ENCODE measurements at regions not wholly inside any gene's neighbourhood (a gene's known extent, or its start where the extent isn't known, plus 50 kb on each side); places are given as distances from the start of the nearest gene placed in this dataset.

- TF ChIP-seq EZH2 (IDR thresholded peaks at IDR 0.05; ENCODE audit: insufficient read depth, low read length) (no peak), CTCF (IDR thresholded peaks at IDR 0.05; ENCODE audit: insufficient read depth, low read depth, low read length) (no peak)
These were observed 55.9 kb upstream of the SYN2 start for GRCh38 chr3:11948331-11948730.
